GM12878 (cell line): ENCODE measurements at regions not wholly inside any gene's neighbourhood (a gene's known extent, or its start where the extent isn't known, plus 50 kb on each side); places are given as distances from the start of the nearest gene placed in this dataset.
A peak's percentile ranks its signal among the peaks of the same experiment; 100 is the strongest.

Experiments used
- ATAC-seq: fragments of 200-7000 bp; cut with Tn5 transposase; 3 replicates; pipeline ENCODE4 v1.9.1; 2020; ENCODE audit warnings: mild to moderate bottlenecking, moderate library complexity
- BruUV-seq: library from RNA; stranded (reverse); fragments of 400-500 nt; replicated peaks from 2 replicates; lab custom pipeline; 2021; lab: Mats Ljungman, UMichigan
- CTCF ChIA-PET: fragments of 300-600 bp; sonication (Branson Sonifier 250); formaldehyde crosslinking; extraction: SDS; loops from one replicate; lab custom pipeline; 2021; ENCODE audit warnings: inconsistent platforms; lab: Yijun Ruan, JAX
- POLR2A ChIA-PET: fragments of 350-600 bp; formaldehyde crosslinking; extraction: SDS; loops from one replicate; lab custom pipeline; 2021; ENCODE audit warnings: inconsistent platforms; lab: Charles Lee
- RAD21 ChIA-PET: fragments of 300-600 bp; sonication (Branson Sonifier 250); formaldehyde crosslinking; loops from one replicate; lab custom pipeline; 2023; ENCODE audit warnings: antibody characterized with exemption; ENCODE audit not compliant: unreplicated experiment; lab: Charles Lee
- SMC1A ChIA-PET: fragments of 300-600 bp; sonication (Branson Sonifier 250); formaldehyde crosslinking; loops from one replicate; lab custom pipeline; 2023; ENCODE audit not compliant: unreplicated experiment, uncharacterized antibody; lab: Charles Lee
- DNase-seq: peaks from one replicate; pipeline ENCODE4 v3.0.0-alpha.2; 2011; ENCODE audit warnings: low read depth, low spot score
- FAIRE-seq: peaks from 3 replicates; lab custom pipeline; 2011; peaks lifted over from hg19 to GRCh38; lab: Jason Lieb, UNC
- H2AFZ ChIP-seq: 2 replicates; pipeline ENCODE4 v1.6.0; 2011; ENCODE audit warnings: low read depth, low read length, control low read depth; ENCODE audit not compliant: control insufficient read depth
- H3K27ac ChIP-seq: 2 replicates; pipeline ENCODE4 v1.5.1; 2011; ENCODE audit warnings: control low read depth; ENCODE audit not compliant: control insufficient read depth, insufficient read depth
- H3K27me3 ChIP-seq, 2 experiments: replicated peaks in 1 of 2; 2 replicates each; pipeline versions ENCODE4 v1.6.0 to v1.6.1; 2011; ENCODE audit warnings: low read length in 1 of 2; ENCODE audit not compliant: control insufficient read depth in 2 of 2, insufficient read depth in 2 of 2
- H3K36me3 ChIP-seq, 2 experiments: 2 replicates each; pipeline ENCODE4 v1.5.1; 2011; ENCODE audit warnings: low read length in 1 of 2; ENCODE audit not compliant: control insufficient read depth in 2 of 2, insufficient read depth in 2 of 2
- H3K4me1 ChIP-seq: 2 replicates; pipeline ENCODE4 v1.6.1; 2011; ENCODE audit warnings: mild to moderate bottlenecking, low read length, moderate library complexity, mixed read lengths; ENCODE audit not compliant: control insufficient read depth, insufficient read depth
- H3K4me2 ChIP-seq: 2 replicates; pipeline ENCODE4 v1.6.0; 2011; ENCODE audit warnings: control low read depth; ENCODE audit not compliant: control insufficient read depth, insufficient read depth
- H3K4me3 ChIP-seq: fragments of 200-600 bp; sonication (generic); 2 replicates; pipeline ENCODE4 v1.5.1; 2016
- H3K79me2 ChIP-seq: 2 replicates; pipeline ENCODE4 v1.6.0; 2011; ENCODE audit warnings: low read length; ENCODE audit not compliant: control insufficient read depth, insufficient read depth
- H3K9ac ChIP-seq: 2 replicates; pipeline ENCODE4 v1.8.0; 2011; ENCODE audit warnings: low read length, control low read depth, mixed read lengths; ENCODE audit not compliant: control insufficient read depth, insufficient read depth
- H3K9me3 ChIP-seq: replicated peaks from 3 replicates; pipeline ENCODE4 v1.5.1; 2011; ENCODE audit warnings: mild to moderate bottlenecking, low read length; ENCODE audit not compliant: control insufficient read depth, insufficient read depth
- H4K20me1 ChIP-seq: 2 replicates; pipeline ENCODE4 v1.6.0; 2011; ENCODE audit not compliant: control insufficient read depth, insufficient read depth
- CHD2 ChIP-seq: IDR thresholded peaks from 2 replicates; pipeline ENCODE4 v1.6.1; 2011; ENCODE audit warnings: low read depth, low read length, improper control_type of control experiment, borderline replicate concordance
- EP300 ChIP-seq, 2 experiments: fragments of 150-350 bp in 1 of 2; IDR thresholded peaks; 2 replicates each; pipeline ENCODE4 v1.6.1; 2011 to 2012; ENCODE audit warnings: low read depth in 2 of 2, low read length in 2 of 2, borderline replicate concordance in 1 of 2, improper control_type of control experiment in 1 of 2, inconsistent platforms in 1 of 2; ENCODE audit not compliant: control insufficient read depth in 1 of 2
- FOS ChIP-seq: IDR thresholded peaks from 3 replicates; pipeline ENCODE4 v1.6.1; 2011; ENCODE audit warnings: borderline replicate concordance; ENCODE audit not compliant: insufficient read length; ENCODE audit errors: extremely low read depth
- HDAC2 ChIP-seq: fragments of 200-600 bp; sonication (generic); IDR thresholded peaks from 2 replicates; pipeline ENCODE4 v1.6.1; 2017
- IRF5 ChIP-seq: fragments of 450-650 bp; IDR thresholded peaks from 2 replicates; pipeline ENCODE4 v1.6.1; 2017; ENCODE audit warnings: borderline replicate concordance
- MEF2B ChIP-seq: fragments of 450-650 bp; IDR thresholded peaks from 2 replicates; pipeline ENCODE4 v1.6.1; 2018; ENCODE audit warnings: mild to moderate bottlenecking, moderate library complexity; ENCODE audit not compliant: partially characterized antibody, poor library complexity, severe bottlenecking
- SP1 ChIP-seq: IDR thresholded peaks from one replicate; pipeline ENCODE4 v1.6.1; 2011; ENCODE audit warnings: low read depth, low read length
- SREBF1 ChIP-seq: IDR thresholded peaks from 2 replicates; pipeline ENCODE4 v1.6.1; 2012; ENCODE audit warnings: mild to moderate bottlenecking, low read length
- ZNF217 ChIP-seq: fragments of 450-650 bp; IDR thresholded peaks from 2 replicates; pipeline ENCODE4 v1.6.1; 2017; ENCODE audit warnings: antibody characterized with exemption, mild to moderate bottlenecking
- in situ Hi-C: fragments of 300-500 bp; cut with MboI; formaldehyde crosslinking; loops from 9 replicates; pipeline ENCODE4 v1.14.3; 2018; ENCODE audit warnings: mixed read lengths
- intact Hi-C: fragments of 100-400 bp; cut with micrococcal nuclease; formaldehyde crosslinking; loops from one replicate; pipeline ENCODE4 v1.14.2; 2022; ENCODE audit not compliant: unreplicated experiment
- TF ChIP-seq, protein P1 (sequence below): fragments of 450-650 bp; IDR thresholded peaks from 2 replicates; pipeline ENCODE4 v1.6.1; 2018; ENCODE audit warnings: borderline replicate concordance, mild to moderate bottlenecking; ENCODE audit not compliant: partially characterized antibody
- TF ChIP-seq, protein P2 (sequence below): fragments of 450-650 bp; IDR thresholded peaks from 2 replicates; pipeline ENCODE4 v1.6.1; 2018; ENCODE audit warnings: mild to moderate bottlenecking, low read depth, moderate library complexity; ENCODE audit not compliant: partially characterized antibody

- no peak for TF ChIP-seq EP300 (IDR thresholded peaks at IDR 0.05; ENCODE audit: borderline replicate concordance in 1 of 2, control insufficient read depth in 1 of 2, low read depth in 2 of 2, low read length in 2 of 2)
- no peak for TF ChIP-seq MEF2B
Observed at GRCh38 chr7:81526971-81527370, 242.9 kb downstream of the HGF start (continued).

GRCh38 chr7:81525841-81526240 lies 244.0 kb downstream of the HGF start:
- Histone ChIP-seq H3K4me1 (no peaks in the 10 kb centered on the region), H3K79me2 (no peaks in the 10 kb centered on the region), H4K20me1 (no peaks in the 10 kb centered on the region), H3K9ac (no peak overlapping the region), H3K4me3 (no peak overlapping the region), H3K27me3 (no peaks in the 10 kb centered on the region), H3K9me3 (no peaks in the 10 kb centered on the region), H3K36me3 (no peaks in the 10 kb centered on the region), H3K27ac (no peak overlapping the region), H3K4me2 (no peak overlapping the region)
- RAD21 ChIA-PET, result interaction anchor here (1.0 kb wide), 1 partner anchor 10 kb away, joined by 3 read pairs; no protein-coding TSS in a partner anchor
- intact Hi-C loops, result no loop called here
- SMC1A ChIA-PET, result interaction anchor here (0.6 to 1.8 kb wide), 3 partner anchors 9 to 82 kb away, joined by 3 to 4 read pairs (median 3); no protein-coding TSS in a partner anchor
- in situ Hi-C loops, result no loop called here
- no TSS peak for BruUV-seq
- FAIRE-seq, result no peak
- CTCF ChIA-PET, result interaction anchor here (0.6 to 1.7 kb wide), 5 partner anchors 20 to 490 kb away, joined by 3 to 4 read pairs (median 3); no protein-coding TSS in a partner anchor
- DNase-seq, result no peak
- TF ChIP-seq SREBF1, result no peak
- no peak for TF ChIP-seq HDAC2
- TF ChIP-seq, protein P1, sequence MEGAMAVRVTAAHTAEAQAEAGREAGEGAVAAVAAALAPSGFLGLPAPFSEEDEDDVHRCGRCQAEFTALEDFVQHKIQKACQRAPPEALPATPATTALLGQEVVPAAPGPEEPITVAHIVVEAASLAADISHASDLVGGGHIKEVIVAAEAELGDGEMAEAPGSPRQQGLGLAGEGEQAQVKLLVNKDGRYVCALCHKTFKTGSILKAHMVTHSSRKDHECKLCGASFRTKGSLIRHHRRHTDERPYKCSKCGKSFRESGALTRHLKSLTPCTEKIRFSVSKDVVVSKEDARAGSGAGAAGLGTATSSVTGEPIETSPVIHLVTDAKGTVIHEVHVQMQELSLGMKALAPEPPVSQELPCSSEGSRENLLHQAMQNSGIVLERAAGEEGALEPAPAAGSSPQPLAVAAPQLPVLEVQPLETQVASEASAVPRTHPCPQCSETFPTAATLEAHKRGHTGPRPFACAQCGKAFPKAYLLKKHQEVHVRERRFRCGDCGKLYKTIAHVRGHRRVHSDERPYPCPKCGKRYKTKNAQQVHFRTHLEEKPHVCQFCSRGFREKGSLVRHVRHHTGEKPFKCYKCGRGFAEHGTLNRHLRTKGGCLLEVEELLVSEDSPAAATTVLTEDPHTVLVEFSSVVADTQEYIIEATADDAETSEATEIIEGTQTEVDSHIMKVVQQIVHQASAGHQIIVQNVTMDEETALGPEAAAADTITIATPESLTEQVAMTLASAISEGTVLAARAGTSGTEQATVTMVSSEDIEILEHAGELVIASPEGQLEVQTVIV, result no peak
- TF ChIP-seq SP1, result no peak
- TF ChIP-seq, protein P2, sequence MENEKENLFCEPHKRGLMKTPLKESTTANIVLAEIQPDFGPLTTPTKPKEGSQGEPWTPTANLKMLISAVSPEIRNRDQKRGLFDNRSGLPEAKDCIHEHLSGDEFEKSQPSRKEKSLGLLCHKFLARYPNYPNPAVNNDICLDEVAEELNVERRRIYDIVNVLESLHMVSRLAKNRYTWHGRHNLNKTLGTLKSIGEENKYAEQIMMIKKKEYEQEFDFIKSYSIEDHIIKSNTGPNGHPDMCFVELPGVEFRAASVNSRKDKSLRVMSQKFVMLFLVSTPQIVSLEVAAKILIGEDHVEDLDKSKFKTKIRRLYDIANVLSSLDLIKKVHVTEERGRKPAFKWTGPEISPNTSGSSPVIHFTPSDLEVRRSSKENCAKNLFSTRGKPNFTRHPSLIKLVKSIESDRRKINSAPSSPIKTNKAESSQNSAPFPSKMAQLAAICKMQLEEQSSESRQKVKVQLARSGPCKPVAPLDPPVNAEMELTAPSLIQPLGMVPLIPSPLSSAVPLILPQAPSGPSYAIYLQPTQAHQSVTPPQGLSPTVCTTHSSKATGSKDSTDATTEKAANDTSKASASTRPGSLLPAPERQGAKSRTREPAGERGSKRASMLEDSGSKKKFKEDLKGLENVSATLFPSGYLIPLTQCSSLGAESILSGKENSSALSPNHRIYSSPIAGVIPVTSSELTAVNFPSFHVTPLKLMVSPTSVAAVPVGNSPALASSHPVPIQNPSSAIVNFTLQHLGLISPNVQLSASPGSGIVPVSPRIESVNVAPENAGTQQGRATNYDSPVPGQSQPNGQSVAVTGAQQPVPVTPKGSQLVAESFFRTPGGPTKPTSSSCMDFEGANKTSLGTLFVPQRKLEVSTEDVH, result no peak
- no peak for TF ChIP-seq IRF5
- TF ChIP-seq FOS, result no peak
- no peak for TF ChIP-seq CHD2
- TF ChIP-seq ZNF217, result no peak
- TF ChIP-seq, all 136 proteins: peak for 0
- H2AFZ ChIP-seq, result no peak overlapping the region
- POLR2A ChIA-PET, result no interaction called here
- ATAC-seq, result peak; percentile 26; the same call in 2 of the 3 replicates
